Adrenal gland (tissue), 9 donors: ENCODE measurements at regions not wholly inside any gene's neighbourhood (a gene's known extent, or its start where the extent isn't known, plus 50 kb on each side); places are given as distances from the start of the nearest gene placed in this dataset.

Source experiments
- DNase-seq, 7 donors: peaks; one replicate each; pipeline ENCODE4 v3.0.0-alpha.2; 2019 to 2020
- H3K27ac ChIP-seq, 5 donors: fragments of 200-600 bp; sonication (generic) in 4 of 5; 1 replicate in 3 of 5; 2 replicates in 2 of 5; pipeline versions ENCODE4 v1.5.1 to v1.8.0; 2016 to 2020; ENCODE audit warnings: mild to moderate bottlenecking in 1 of 5
- H3K27me3 ChIP-seq: fragments of 200-600 bp; 2 replicates; pipeline ENCODE4 v1.8.0; 2021
- H3K36me3 ChIP-seq, 2 donors: fragments of 200-600 bp; replicated peaks in 1 of 2; 1 replicate in 1 of 2; 2 replicates in 1 of 2; pipeline versions ENCODE4 v1.5.1 to v1.8.0; 2018 to 2022
- H3K4me1 ChIP-seq, 2 donors: fragments of 200-600 bp; replicated peaks in 1 of 2; 1 replicate in 1 of 2; 2 replicates in 1 of 2; pipeline versions ENCODE4 v1.5.1 to v1.8.0; 2018 to 2021
- H3K4me3 ChIP-seq, 4 donors: fragments of 200-600 bp; sonication (generic) in 3 of 4; one replicate each; pipeline ENCODE4 v1.5.1; 2016 to 2018
- H3K9me3 ChIP-seq, 3 donors: fragments of 200-600 bp; sonication (generic) in 1 of 3; replicated peaks in 1 of 3; 1 replicate in 2 of 3; 2 replicates in 1 of 3; pipeline versions ENCODE4 v1.5.1 to v1.8.0; 2016 to 2021
- POLR2A ChIP-seq, 2 donors: fragments of 450-650 bp; IDR thresholded peaks; one replicate each; pipeline ENCODE4 v1.6.1; 2017; ENCODE audit warnings: antibody characterized with exemption in 2 of 2, mild to moderate bottlenecking in 2 of 2, moderate library complexity in 1 of 2
- WGBS, 4 donors: extraction: QIAGEN DNeasy Blood & Tissue Kit in 2 of 4; methylation state at CpG; one replicate each; pipeline versions ENCODE4 v1.1.5 to v1.1.7; 2013 to 2017; 5-methylcytosine and 5-hydroxymethylcytosine counted together
- intact Hi-C, 2 donors: fragments of 100-400 bp; cut with DNase I; formaldehyde crosslinking; loops; one replicate each; pipeline versions ENCODE4 v1.14.1 to v1.15.0; 2022 to 2023
- TF ChIP-seq, protein P1 (sequence below), 6 experiments: fragments of 450-650 bp in 4 of 6; fragments of 200-600 bp in 2 of 6; sonication (generic) in 1 of 6; IDR thresholded peaks; 1 replicate in 5 of 6; 2 replicates in 1 of 6; pipeline versions ENCODE4 v1.5.1 to v1.8.0; 2016 to 2021; ENCODE audit warnings: antibody characterized with exemption in 6 of 6, mild to moderate bottlenecking in 2 of 6, moderate library complexity in 1 of 6
- donor health status: healthy with polysubstance abuse.
- donor health status: Bipolar disorder and iron deficiency.
- donor health status: DM: yes; HTN: yes; CAD: no.
- donor health status: DM: no; HTN: no; CAD: no.
- donor health status: DM: no; HTN: no; CAD: no.

DNA sequence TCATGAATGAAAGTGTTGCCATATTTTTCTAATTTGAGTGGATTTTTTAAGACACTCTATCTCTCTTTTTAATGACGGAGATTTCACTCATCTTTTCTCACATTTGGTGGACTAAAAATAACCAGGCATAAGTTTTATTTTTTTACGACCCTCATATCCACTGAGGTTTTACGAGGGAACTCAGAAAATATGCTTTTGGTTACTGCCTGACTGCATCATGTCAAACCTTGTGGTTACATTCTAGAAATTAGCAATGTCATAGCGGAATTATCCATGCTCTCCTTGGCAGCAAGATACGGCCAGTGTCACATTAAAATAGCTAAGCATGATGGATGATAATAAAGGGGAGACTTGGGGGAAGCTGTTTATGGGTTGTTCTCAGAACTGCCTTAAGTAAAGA, 428.6 kb upstream of the FSHR start:
- Histone ChIP-seq H3K27ac (no peak overlapping the region), H3K4me3 (no peak overlapping the region), H3K4me1 (no peaks in the 10 kb centered on the region), H3K27me3 (no peaks in the 10 kb centered on the region), H3K9me3 (no peaks in the 10 kb centered on the region), H3K36me3 (no peaks in the 10 kb centered on the region)
- intact Hi-C loops = no loop called here
- WGBS, 4 donors = 29 to 37% (median 35%) methylated on average over 5 of the region's 5 CpGs
- TF ChIP-seq, protein P1, sequence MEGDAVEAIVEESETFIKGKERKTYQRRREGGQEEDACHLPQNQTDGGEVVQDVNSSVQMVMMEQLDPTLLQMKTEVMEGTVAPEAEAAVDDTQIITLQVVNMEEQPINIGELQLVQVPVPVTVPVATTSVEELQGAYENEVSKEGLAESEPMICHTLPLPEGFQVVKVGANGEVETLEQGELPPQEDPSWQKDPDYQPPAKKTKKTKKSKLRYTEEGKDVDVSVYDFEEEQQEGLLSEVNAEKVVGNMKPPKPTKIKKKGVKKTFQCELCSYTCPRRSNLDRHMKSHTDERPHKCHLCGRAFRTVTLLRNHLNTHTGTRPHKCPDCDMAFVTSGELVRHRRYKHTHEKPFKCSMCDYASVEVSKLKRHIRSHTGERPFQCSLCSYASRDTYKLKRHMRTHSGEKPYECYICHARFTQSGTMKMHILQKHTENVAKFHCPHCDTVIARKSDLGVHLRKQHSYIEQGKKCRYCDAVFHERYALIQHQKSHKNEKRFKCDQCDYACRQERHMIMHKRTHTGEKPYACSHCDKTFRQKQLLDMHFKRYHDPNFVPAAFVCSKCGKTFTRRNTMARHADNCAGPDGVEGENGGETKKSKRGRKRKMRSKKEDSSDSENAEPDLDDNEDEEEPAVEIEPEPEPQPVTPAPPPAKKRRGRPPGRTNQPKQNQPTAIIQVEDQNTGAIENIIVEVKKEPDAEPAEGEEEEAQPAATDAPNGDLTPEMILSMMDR (IDR thresholded peaks at IDR 0.05) = no peak
- TF ChIP-seq POLR2A (IDR thresholded peaks at IDR 0.05) = no peak
- no peak for DNase-seq

DNA sequence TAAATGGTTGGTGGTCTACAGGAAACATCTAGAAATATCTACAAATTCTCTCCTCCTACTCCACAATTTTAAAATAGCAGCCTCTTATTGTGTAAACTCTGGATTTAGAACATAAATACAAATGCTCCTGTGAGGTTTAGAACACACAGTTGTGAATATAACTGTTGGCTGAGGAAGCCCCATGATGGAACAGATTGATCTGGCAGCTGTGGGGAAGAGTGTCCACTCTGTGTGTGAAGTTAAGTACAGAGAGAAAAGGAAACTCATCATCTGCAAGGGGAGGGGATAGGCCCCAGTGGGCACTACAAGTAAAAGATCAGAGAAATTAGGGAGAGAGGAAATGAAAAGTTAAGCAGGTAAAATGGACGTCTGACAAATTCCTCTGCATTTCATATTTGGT, 422.7 kb upstream of the FSHR start:
- peaks cover 0 to 2% (median 0%) of the 10 kb centered on the region in 3 donors for H3K9me3 ChIP-seq
- no peak for DNase-seq
- 21 to 39% (median 31%) methylated on average over 1 of the region's 1 CpG for WGBS, 4 donors
- H3K4me1 ChIP-seq = no peaks in the 10 kb centered on the region
- no peaks in the 10 kb centered on the region for H3K36me3 ChIP-seq
- no peaks in the 10 kb centered on the region for H3K27me3 ChIP-seq
- no peak for TF ChIP-seq POLR2A (IDR thresholded peaks at IDR 0.05)
- TF ChIP-seq, protein P1 (IDR thresholded peaks at IDR 0.05) = no peak
- H3K27ac ChIP-seq = no peak overlapping the region
- intact Hi-C loops = no loop called here
- no peak overlapping the region for H3K4me3 ChIP-seq

DNA sequence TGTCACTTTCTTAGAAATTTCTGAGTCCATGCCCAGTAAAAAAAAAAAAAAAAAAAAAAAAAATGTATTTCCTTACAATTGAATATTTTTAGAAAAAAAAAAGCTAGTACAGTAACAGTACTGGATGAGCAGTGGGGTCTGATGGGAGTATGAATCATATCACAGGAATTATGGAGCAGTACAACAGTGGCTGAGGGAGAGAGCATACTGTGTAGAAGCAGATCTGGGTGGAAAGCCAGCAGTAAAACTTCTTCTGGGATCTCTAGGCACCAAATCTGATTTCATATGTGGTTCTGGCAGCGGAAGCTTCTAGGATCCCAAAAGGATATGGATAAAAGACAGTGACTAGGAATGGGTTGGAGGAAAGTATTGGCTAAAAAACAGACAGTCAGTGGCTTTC, 414.9 kb upstream of the FSHR start:
- TF ChIP-seq POLR2A (IDR thresholded peaks at IDR 0.05) = no peak
- TF ChIP-seq, protein P1 (IDR thresholded peaks at IDR 0.05) = no peak
- WGBS, 4 donors = 75 to 79% (median 78%) methylated on average over 1 of the region's 1 CpG
- H3K4me1 ChIP-seq = no peaks in the 10 kb centered on the region
- no peak overlapping the region for H3K27ac ChIP-seq
- no peak for DNase-seq
- intact Hi-C loops = no loop called here
- H3K27me3 ChIP-seq = no peaks in the 10 kb centered on the region
- H3K4me3 ChIP-seq = no peak overlapping the region
- H3K36me3 ChIP-seq = no peaks in the 10 kb centered on the region
- H3K9me3 ChIP-seq = peaks cover 0 to 3% (median 0%) of the 10 kb centered on the region in 3 donors

DNA sequence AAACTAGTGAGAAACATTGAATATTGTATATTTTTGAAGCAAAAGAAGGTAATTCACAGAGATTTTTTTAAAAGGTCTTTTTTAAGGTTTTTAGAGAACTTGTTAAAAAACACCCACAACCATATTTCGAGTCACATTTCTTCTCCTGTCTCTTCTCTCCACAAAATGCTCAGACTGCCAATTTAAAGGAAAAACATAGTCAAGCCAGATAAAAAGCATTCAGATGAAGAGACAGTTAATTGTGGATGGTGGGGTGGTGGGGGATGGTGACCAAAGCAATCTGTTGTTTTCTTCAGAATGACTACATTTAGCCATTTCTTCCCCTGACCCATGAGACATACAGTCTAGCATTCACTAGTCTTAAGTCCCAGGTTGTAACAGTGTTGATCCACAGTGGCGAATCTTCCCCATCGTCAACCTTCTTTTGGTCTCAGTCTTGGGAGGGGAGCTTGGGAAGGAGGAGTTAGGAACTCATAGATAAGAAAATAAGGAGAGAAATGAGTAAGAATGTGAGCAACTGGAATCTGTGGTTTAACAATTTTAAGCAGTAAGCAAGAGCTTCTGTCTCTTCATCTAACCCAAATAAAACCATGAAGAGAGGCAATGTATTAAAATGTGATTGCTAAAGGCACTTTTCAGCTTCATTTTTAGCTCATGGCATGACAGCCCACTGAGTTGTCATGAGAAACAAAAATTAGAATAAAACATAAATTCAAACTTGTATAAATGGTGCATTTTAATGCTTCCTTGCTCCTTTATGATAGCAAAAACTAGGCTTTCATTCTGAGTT, 413.7 kb upstream of the FSHR start:
- intact Hi-C loops = no loop called here
- H3K27ac ChIP-seq = no peak overlapping the region
- H3K4me3 ChIP-seq = no peak overlapping the region
- peaks cover 0 to 3% (median 0%) of the 10 kb centered on the region in 3 donors for H3K9me3 ChIP-seq
- WGBS, 4 donors = 67 to 79% (median 70%) methylated on average over 3 of the region's 3 CpGs
- no peak for TF ChIP-seq POLR2A (IDR thresholded peaks at IDR 0.05)
- TF ChIP-seq, protein P1 (IDR thresholded peaks at IDR 0.05) = no peak
- H3K4me1 ChIP-seq = no peaks in the 10 kb centered on the region
- DNase-seq = no peak
- H3K36me3 ChIP-seq = no peaks in the 10 kb centered on the region
- no peaks in the 10 kb centered on the region for H3K27me3 ChIP-seq
